GM21737 (cell line): ENCODE measurements at regions not wholly inside any gene's neighbourhood (a gene's known extent, or its start where the extent isn't known, plus 50 kb on each side); places are given as distances from the start of the nearest gene placed in this dataset.

ENCODE experiments used
- ATAC-seq: cut with Tn5 transposase; IDR thresholded peaks from one replicate; pipeline ENCODE4 v1.9.1; 2021; ENCODE audit warnings: mild to moderate bottlenecking, moderate library complexity; ENCODE audit not compliant: unreplicated experiment

- ATAC-seq, result no peak
Observed at GRCh38 chr14:97695456-97695981, 898.3 kb downstream of the VRK1 start.

DNA sequence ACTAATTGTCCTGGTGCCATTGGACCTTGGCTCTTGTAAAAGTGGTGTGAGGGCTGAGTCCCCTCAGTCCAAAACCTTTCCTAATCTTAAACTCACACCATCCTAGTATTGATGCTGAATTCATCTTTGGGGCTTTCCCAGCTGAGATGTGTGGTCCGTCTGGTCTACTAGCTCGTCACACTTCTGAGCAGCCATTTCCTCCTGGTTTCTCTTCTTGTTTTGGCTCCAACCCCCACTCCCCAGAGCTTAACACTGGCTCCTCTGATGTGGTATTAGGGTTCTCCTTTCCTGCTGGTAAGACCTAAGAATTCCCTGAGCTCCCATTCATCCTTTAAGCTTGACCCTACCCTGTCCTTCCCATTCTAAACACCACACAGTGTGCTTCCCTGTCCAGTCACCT, 900.6 kb downstream of the VRK1 start:
- ATAC-seq, result no peak

DNA sequence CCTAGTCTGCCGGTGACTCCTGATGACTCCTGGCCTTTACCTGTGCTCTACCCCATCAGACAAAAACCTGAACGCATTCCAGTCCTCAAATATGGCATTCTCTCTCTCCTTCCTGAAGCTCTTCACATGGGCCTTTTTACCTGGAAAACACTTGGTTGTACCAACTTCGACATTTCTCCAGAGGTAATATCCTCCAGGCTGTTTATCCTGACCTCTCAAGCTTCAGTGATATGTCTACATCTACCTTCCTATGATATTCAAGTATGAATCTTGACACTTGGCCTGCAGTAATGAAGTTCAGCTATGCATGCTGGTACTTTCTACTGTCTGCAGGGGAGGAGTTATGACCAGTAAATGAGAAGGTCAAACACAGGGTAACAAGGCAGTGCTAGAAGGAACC, 901.8 kb downstream of the VRK1 start:
- ATAC-seq, result no peak

DNA sequence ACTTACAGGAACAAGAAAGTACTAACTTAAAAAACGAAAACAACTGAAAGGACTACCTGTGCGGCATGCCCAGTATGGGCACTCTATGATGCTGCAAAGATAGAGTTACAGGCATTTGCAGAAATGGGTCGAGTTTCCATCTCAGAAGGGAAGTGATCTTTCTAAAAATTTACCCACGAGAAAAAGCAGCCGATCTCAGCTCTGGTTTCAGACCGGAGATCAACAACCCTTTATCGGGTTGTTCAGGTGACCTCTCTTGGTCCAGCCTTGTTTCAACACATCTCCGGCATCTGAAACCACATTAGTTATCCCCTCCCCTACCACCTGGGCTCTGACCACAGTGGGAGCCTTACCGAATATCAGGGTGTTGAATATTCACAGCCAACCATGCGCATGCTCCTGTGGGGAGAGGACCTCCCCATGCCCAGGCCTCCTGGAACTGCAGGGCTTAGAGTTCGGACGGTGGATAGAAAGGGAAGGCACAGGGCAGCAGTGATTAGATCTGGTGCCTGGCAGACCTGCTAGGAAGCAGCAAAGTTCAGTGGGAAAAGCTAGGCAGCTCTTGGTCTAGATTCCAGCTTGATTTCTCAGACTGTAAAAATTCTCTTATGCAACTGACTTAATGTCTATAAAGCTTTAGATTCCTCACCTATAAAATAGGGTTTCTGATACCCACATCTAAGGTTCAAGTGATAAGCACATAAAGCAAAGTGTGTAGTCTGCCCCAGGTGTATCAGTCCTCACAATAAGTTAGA, 906.0 kb downstream of the VRK1 start:
- ATAC-seq, result no peak

DNA sequence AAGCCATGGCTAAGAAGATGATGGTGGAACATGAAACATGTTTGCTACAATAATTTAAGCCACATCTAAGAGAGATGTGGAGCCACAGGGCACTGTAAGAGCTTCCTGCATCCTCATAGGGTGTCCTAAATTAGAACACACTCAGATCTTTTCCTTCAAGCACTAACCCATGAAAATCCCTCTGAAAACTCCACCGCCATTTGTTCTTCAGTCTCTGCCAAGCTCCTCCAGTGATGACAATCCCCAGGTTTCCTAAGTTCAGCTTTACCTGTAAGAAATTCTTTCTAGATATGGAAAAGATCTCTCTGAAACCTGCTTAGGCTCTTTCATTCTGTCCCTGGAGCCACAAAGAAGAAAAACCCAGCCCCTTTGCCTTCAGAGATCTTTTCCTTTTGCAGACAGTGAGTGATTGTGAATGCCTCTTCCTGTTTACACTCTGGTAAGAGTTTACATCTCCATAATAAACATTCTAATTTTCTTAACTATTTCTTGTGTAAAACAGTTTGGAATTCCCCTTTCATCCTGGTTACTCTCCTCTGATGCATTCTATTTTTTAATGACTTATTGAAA, 907.2 kb downstream of the VRK1 start:
- ATAC-seq, result no peak

DNA sequence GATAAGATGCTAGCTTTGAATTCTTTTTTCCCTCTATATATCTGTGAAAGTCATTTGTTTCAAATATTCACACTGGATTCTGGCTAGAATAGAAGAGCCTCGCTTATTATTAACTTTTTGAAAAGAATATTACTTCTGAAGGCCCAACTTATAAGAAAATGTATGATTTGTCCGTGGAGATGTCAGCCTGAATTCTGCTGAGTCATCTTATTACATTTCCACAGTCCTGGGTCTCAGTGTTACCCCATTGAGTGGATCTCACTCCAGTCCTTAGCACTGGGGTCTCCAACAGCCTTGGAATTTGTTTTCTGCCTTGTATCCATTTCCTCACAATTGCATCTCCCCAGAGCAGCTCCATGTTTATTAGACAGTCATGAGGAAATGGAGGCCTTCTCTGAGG, 907.9 kb downstream of the VRK1 start:
- no peak for ATAC-seq

DNA sequence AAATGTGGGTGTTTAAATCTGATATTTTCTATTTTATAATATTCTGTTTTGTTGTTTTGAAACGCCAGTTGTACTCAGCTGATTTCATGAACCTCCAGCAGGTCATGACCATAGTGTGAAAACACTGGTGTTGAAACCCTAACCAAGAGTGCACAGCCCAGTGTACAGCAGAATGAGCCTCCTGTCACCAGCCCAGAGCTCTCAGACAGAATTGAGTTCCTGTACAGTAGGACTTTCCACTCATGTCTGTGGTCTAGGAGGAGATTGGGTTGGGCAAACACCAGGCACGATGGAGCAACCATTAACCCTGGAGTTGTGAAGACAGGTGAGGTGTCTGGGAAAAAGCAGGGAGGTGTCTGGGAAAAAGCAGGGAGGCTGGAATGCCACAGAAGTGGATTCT, 908.8 kb downstream of the VRK1 start:
- no peak for ATAC-seq

DNA sequence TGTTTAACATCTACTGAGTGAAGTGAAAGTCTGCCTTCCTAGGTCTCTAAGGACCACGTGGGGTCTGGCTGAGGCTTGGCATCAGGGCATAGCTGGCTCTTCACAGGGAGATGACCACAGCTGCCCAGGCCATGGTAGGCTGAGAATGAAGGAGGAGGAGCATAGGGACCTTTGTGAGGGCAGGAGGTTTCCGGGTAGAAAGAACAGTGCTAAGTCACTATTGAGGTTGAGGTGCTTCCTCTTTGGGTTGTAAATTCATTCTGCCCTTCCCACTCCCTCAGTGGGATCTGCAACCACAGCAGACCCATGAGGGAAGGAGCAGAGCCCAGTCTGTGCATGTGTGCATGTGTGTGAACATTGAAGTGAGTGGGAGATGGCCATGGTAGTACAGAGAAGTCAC, 909.6 kb downstream of the VRK1 start:
- no peak for ATAC-seq

- ATAC-seq, result no peak
Observed at GRCh38 chr14:97707603-97708002, 910.4 kb downstream of the VRK1 start.

- ATAC-seq, result no peak
Observed at GRCh38 chr14:97709552-97709951, 912.4 kb downstream of the VRK1 start.

GRCh38 chr14:97710726-97711125, 913.5 kb downstream of the VRK1 start:
- no peak for ATAC-seq

DNA sequence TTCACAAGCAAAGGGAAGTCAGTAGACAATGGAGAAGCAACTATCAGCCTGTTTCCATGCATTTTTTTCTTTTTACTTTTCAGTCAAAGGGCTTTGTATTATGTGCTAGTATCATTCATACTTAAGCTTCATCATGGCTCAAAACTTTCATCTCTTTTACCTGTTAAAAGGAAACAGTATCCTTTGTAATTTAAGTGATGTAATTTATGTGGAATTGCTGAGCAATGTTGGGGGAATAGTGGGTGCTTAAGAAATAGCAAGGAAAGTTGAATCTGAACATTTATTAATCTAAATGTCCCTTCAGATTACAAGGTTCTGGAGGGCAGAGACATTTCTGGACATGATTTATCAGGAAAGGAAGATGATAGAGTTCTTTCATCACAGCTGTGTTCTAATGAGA, 915.3 kb downstream of the VRK1 start:
- no peak for ATAC-seq

GRCh38 chr14:97713023-97713422, 915.8 kb downstream of the VRK1 start:
- no peak for ATAC-seq

DNA sequence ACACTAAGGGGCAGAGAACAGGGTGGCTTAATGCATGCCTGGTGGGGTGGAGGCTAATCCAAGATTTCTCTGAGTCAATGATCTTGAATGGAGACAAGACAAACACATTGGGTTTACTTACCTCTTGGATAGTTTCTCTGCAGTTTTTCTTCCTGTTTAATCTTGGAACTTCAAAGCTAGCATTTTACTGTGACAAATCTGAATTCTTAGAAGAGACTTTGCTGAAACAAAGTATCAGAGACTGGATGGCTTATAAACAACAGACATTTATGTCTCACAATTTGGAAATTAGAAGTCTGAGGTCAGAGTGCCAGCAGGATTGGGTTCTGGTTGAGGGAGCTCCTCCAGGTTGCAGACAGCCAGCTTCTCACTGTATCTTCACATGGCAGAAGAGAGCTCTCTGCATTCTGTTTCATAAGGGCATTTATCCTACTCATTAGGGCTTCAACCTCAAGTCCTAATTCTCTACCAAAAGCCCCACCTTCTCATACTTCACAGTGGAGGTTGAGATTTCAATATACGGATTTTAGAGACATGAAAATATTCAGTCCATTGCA, 921.8 kb downstream of the VRK1 start:
- ATAC-seq, result no peak

GRCh38 chr14:97719931-97720330, 922.7 kb downstream of the VRK1 start:
- ATAC-seq, result no peak

- ATAC-seq, result no peak
Observed at GRCh38 chr14:97723351-97723750, 926.2 kb downstream of the VRK1 start.

DNA sequence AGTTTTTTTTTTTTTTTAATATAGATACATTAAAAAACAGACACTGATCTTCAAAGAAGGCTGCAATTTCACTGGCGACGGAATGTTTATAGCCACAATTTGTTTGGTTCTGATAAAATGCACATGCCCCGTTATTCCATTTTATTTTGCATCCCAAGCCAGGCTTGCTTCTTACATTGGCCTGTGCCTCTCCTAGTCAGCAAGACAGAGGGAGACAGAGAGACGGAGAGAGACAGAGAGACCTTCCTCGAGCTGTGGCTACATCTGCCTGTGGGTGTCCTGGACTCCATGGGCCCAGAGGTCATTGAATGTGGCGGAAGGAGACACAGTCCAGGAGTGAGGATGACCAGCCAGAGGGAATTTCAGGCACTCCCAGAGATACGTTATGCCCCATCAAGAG, 926.6 kb downstream of the VRK1 start:
- no peak for ATAC-seq

- ATAC-seq, result no peak
Observed at GRCh38 chr14:97724265-97724731, 927.1 kb downstream of the VRK1 start.

GRCh38 chr14:97726676-97727075, 929.5 kb downstream of the VRK1 start:
- ATAC-seq, result no peak

DNA sequence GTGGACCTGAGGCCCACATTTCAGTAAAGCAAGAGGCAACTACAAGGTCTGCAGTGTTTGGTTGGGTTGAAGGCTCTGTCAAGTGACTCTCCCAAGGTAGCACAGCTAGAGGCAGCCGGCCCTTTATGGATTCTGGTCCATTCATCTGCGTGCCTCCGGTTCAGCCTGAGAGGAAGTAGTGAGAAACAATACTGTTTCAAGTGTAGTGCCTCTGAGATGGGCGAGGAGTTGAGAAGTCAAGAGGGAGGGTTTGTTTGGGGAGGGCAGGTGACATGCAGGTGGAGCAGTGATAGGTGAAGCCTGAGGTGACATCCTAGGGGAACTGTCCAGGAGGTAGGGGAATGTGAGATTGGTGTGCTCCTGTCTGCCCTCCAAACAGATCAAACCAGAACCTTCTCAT, 933.5 kb downstream of the VRK1 start:
- no peak for ATAC-seq

DNA sequence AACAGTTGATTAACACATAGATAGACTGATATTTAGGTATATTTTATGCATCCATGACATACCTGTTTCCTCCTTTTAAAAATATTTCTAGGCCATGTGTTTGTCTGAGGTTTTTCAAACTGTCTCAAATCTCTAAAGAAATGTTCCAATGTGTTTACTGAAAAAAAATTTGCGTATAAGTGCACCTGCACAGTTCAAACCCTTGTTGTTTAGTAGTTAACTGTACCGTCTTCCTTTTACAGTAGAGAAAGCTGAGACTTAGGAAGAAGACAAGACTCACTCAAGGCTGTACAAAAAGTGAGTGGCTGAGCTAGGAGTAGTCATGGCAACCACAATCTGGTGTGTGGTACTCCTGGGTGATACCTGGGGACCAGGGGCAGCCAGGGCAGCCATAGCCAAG, 934.6 kb downstream of the VRK1 start:
- ATAC-seq, result no peak

DNA sequence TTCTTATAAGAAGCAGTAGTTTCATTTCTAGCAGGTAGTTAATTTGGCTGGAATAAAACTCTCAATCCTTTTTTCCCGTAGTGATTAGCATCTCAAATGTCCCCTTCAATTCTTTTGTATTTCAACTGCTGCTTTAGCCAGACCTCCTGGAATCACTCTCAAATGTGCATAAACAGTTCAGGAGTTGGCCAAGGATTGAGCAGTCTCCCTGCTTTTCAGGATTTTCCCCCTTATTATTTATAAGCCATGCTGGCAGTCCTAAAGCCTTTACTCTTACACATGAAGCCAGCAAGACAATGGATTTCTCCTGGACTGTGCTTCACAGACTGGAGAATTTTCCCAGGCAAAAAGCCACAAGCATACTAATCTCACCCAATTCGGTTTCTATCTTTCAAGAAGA, 950.1 kb downstream of the VRK1 start:
- ATAC-seq, result no peak
